ENCODE measurements at regions not wholly inside any gene's neighbourhood (a gene's known extent, or its start where the extent isn't known, plus 50 kb on each side); places are given as distances from the start of the nearest gene placed in this dataset.
"Not testable (repeated sequence)": the region's sequence is repeated elsewhere in the genome, so short reads cannot be mapped to it uniquely, and the experiment has no call there.

- H3K9ac ChIP-seq (ENCODE audit: low read depth, low read length) = no peak overlapping the region
- no peaks in the 10 kb centered on the region for H3K9me3 ChIP-seq (ENCODE audit: control insufficient read depth, insufficient read depth, low read length)
- H3K36me3 ChIP-seq (ENCODE audit: insufficient read depth, low read length) = no peaks in the 10 kb centered on the region
- H3K4me1 ChIP-seq (ENCODE audit: insufficient read depth, low read length) = no peaks in the 10 kb centered on the region
Measured at GRCh38 chr11:91527380-91528030, 697.1 kb upstream of the FAT3 start.

- Histone ChIP-seq H3K9me3 (ENCODE audit: control insufficient read depth, insufficient read depth, low read length) (no peaks in the 10 kb centered on the region), H3K36me3 (ENCODE audit: insufficient read depth, low read length) (no peaks in the 10 kb centered on the region), H3K4me1 (ENCODE audit: insufficient read depth, low read length) (no peaks in the 10 kb centered on the region), H3K9ac (ENCODE audit: low read depth, low read length) (no peak overlapping the region)
Measured at GRCh38 chr11:91513734-91514133, 710.9 kb upstream of the FAT3 start.

GRCh38 chr11:91497847-91498246 lies 726.8 kb upstream of the FAT3 start:
- H3K36me3 ChIP-seq (ENCODE audit: insufficient read depth, low read length) = no peaks in the 10 kb centered on the region

GRCh38 chr11:91495837-91496236 lies 728.8 kb upstream of the FAT3 start:
- Histone ChIP-seq H3K9ac (ENCODE audit: low read depth, low read length) (no peak overlapping the region), H3K36me3 (ENCODE audit: insufficient read depth, low read length) (no peaks in the 10 kb centered on the region), H3K4me1 (ENCODE audit: insufficient read depth, low read length) (no peaks in the 10 kb centered on the region), H3K9me3 (ENCODE audit: control insufficient read depth, insufficient read depth, low read length) (no peaks in the 10 kb centered on the region)

More at GRCh38 chr11:91497847-91498246, 726.8 kb upstream of the FAT3 start:
- Histone ChIP-seq H3K4me1 (ENCODE audit: insufficient read depth, low read length) (no peaks in the 10 kb centered on the region), H3K9me3 (ENCODE audit: control insufficient read depth, insufficient read depth, low read length) (no peaks in the 10 kb centered on the region), H3K9ac (ENCODE audit: low read depth, low read length) (no peak overlapping the region)

GRCh38 chr11:91489989-91490388 lies 734.6 kb upstream of the FAT3 start:
- no peaks in the 10 kb centered on the region for H3K36me3 ChIP-seq (ENCODE audit: insufficient read depth, low read length)
- no peaks in the 10 kb centered on the region for H3K4me1 ChIP-seq (ENCODE audit: insufficient read depth, low read length)
- H3K9ac ChIP-seq (ENCODE audit: low read depth, low read length) = no peak overlapping the region
- no peaks in the 10 kb centered on the region for H3K9me3 ChIP-seq (ENCODE audit: control insufficient read depth, insufficient read depth, low read length)

GRCh38 chr11:91483956-91484355 lies 740.7 kb upstream of the FAT3 start:
- not testable (repeated sequence) for H3K9me3 ChIP-seq (ENCODE audit: control insufficient read depth, insufficient read depth, low read length); H3K4me1 ChIP-seq (ENCODE audit: insufficient read depth, low read length); H3K9ac ChIP-seq (ENCODE audit: low read depth, low read length); H3K36me3 ChIP-seq (ENCODE audit: insufficient read depth, low read length)

GRCh38 chr11:91481875-91482274 lies 742.7 kb upstream of the FAT3 start:
- not testable (repeated sequence) for H3K4me1 ChIP-seq (ENCODE audit: insufficient read depth, low read length); H3K9me3 ChIP-seq (ENCODE audit: control insufficient read depth, insufficient read depth, low read length); H3K9ac ChIP-seq (ENCODE audit: low read depth, low read length); H3K36me3 ChIP-seq (ENCODE audit: insufficient read depth, low read length)

- Histone ChIP-seq H3K9ac (ENCODE audit: low read depth, low read length) (no peak overlapping the region), H3K9me3 (ENCODE audit: control insufficient read depth, insufficient read depth, low read length) (no peaks in the 10 kb centered on the region), H3K4me1 (ENCODE audit: insufficient read depth, low read length) (no peaks in the 10 kb centered on the region), H3K36me3 (ENCODE audit: insufficient read depth, low read length) (no peaks in the 10 kb centered on the region)
Measured at GRCh38 chr11:91470656-91471055, 754.0 kb upstream of the FAT3 start.

GRCh38 chr11:91459840-91460239 lies 764.8 kb upstream of the FAT3 start:
- no peaks in the 10 kb centered on the region for H3K9me3 ChIP-seq (ENCODE audit: control insufficient read depth, insufficient read depth, low read length)
- H3K9ac ChIP-seq (ENCODE audit: low read depth, low read length) = no peak overlapping the region
- no peaks in the 10 kb centered on the region for H3K36me3 ChIP-seq (ENCODE audit: insufficient read depth, low read length)
- H3K4me1 ChIP-seq (ENCODE audit: insufficient read depth, low read length) = no peaks in the 10 kb centered on the region

- Histone ChIP-seq H3K36me3 (ENCODE audit: insufficient read depth, low read length) (no peaks in the 10 kb centered on the region), H3K9me3 (ENCODE audit: control insufficient read depth, insufficient read depth, low read length) (no peaks in the 10 kb centered on the region), H3K9ac (ENCODE audit: low read depth, low read length) (no peak overlapping the region), H3K4me1 (ENCODE audit: insufficient read depth, low read length) (no peaks in the 10 kb centered on the region)
Measured at GRCh38 chr11:91446267-91446666, 778.4 kb upstream of the FAT3 start.

- Histone ChIP-seq H3K36me3 (ENCODE audit: insufficient read depth, low read length) (no peaks in the 10 kb centered on the region), H3K9me3 (ENCODE audit: control insufficient read depth, insufficient read depth, low read length) (no peaks in the 10 kb centered on the region), H3K9ac (ENCODE audit: low read depth, low read length) (no peak overlapping the region), H3K4me1 (ENCODE audit: insufficient read depth, low read length) (no peaks in the 10 kb centered on the region)
Measured at GRCh38 chr11:91435694-91436395, 788.8 kb upstream of the FAT3 start.

- Histone ChIP-seq H3K36me3 (ENCODE audit: insufficient read depth, low read length) (no peaks in the 10 kb centered on the region), H3K4me1 (ENCODE audit: insufficient read depth, low read length) (no peaks in the 10 kb centered on the region), H3K9me3 (ENCODE audit: control insufficient read depth, insufficient read depth, low read length) (no peaks in the 10 kb centered on the region), H3K9ac (ENCODE audit: low read depth, low read length) (no peak overlapping the region)
Measured at GRCh38 chr11:91433284-91434010, 791.2 kb upstream of the FAT3 start.

GRCh38 chr11:91421641-91422040 lies 803.0 kb upstream of the FAT3 start:
- no peaks in the 10 kb centered on the region for H3K9me3 ChIP-seq (ENCODE audit: control insufficient read depth, insufficient read depth, low read length)
- no peaks in the 10 kb centered on the region for H3K36me3 ChIP-seq (ENCODE audit: insufficient read depth, low read length)
- H3K4me1 ChIP-seq (ENCODE audit: insufficient read depth, low read length) = no peaks in the 10 kb centered on the region
- no peak overlapping the region for H3K9ac ChIP-seq (ENCODE audit: low read depth, low read length)

- Histone ChIP-seq H3K36me3 (ENCODE audit: insufficient read depth, low read length) (no peaks in the 10 kb centered on the region), H3K4me1 (ENCODE audit: insufficient read depth, low read length) (no peaks in the 10 kb centered on the region), H3K9ac (ENCODE audit: low read depth, low read length) (no peak overlapping the region), H3K9me3 (ENCODE audit: control insufficient read depth, insufficient read depth, low read length) (no peaks in the 10 kb centered on the region)
Measured at GRCh38 chr11:91407842-91408241, 816.8 kb upstream of the FAT3 start.

GRCh38 chr11:91406009-91406408 lies 818.6 kb upstream of the FAT3 start:
- Histone ChIP-seq H3K9ac (ENCODE audit: low read depth, low read length) (no peak overlapping the region), H3K36me3 (ENCODE audit: insufficient read depth, low read length) (no peaks in the 10 kb centered on the region), H3K4me1 (ENCODE audit: insufficient read depth, low read length) (no peaks in the 10 kb centered on the region), H3K9me3 (ENCODE audit: control insufficient read depth, insufficient read depth, low read length) (no peaks in the 10 kb centered on the region)

All from ES-I3 (cell line).